Gastroesophageal sphincter (tissue), 4 donors: ENCODE measurements at regions not wholly inside any gene's neighbourhood (a gene's known extent, or its start where the extent isn't known, plus 50 kb on each side); places are given as distances from the start of the nearest gene placed in this dataset.

ENCODE experiments used
- ATAC-seq: fragments of 150-250 bp; one replicate; pipeline ENCODE4 v1.9.1; 2016; ENCODE audit warnings: mild to moderate bottlenecking, moderate library complexity
- H3K27ac ChIP-seq, 4 donors: fragments of 200-600 bp; sonication (generic) in 3 of 4; 1 replicate in 3 of 4; 2 replicates in 1 of 4; pipeline ENCODE4 v1.5.1; 2016 to 2019
- H3K27me3 ChIP-seq: fragments of 200-600 bp; sonication (generic); one replicate; pipeline ENCODE4 v1.5.1; 2019
- H3K36me3 ChIP-seq, 2 donors: fragments of 200-600 bp; sonication (generic); one replicate each; pipeline ENCODE4 v1.5.1; 2019; ENCODE audit warnings: control low read depth in 1 of 2
- H3K4me1 ChIP-seq, 3 donors: fragments of 200-600 bp; sonication (generic); 1 replicate in 2 of 3; 2 replicates in 1 of 3; pipeline ENCODE4 v1.5.1; 2016 to 2019; ENCODE audit warnings: control low read depth in 2 of 3
- H3K4me3 ChIP-seq, 2 donors: fragments of 200-600 bp; sonication (generic); one replicate each; pipeline ENCODE4 v1.5.1; 2019; ENCODE audit warnings: mild to moderate bottlenecking in 1 of 2, moderate library complexity in 1 of 2
- H3K9me3 ChIP-seq, 3 donors: fragments of 200-600 bp; sonication (generic); one replicate each; pipeline ENCODE4 v1.5.1; 2017 to 2019; ENCODE audit warnings: control low read depth in 2 of 3
- CTCF ChIP-seq, 4 experiments: fragments of 200-600 bp in 2 of 4; fragments of 450-650 bp in 2 of 4; sonication (generic) in 1 of 4; IDR thresholded peaks; one replicate each; pipeline ENCODE4 v1.5.1; 2017 to 2019; ENCODE audit warnings: antibody characterized with exemption in 4 of 4, mild to moderate bottlenecking in 2 of 4, moderate library complexity in 2 of 4
- EP300 ChIP-seq: sonication (generic); formaldehyde crosslinking; IDR thresholded peaks from one replicate; pipeline ENCODE4 v1.6.1; 2017; ENCODE audit warnings: antibody characterized with exemption, mild to moderate bottlenecking
- POLR2A ChIP-seq, 2 donors: fragments of 450-650 bp; IDR thresholded peaks; one replicate each; pipeline ENCODE4 v1.6.1; 2017; ENCODE audit warnings: antibody characterized with exemption in 2 of 2, mild to moderate bottlenecking in 2 of 2, moderate library complexity in 1 of 2
- POLR2AphosphoS5 ChIP-seq: sonication (generic); formaldehyde crosslinking; IDR thresholded peaks from one replicate; pipeline ENCODE4 v1.6.1; 2017; ENCODE audit warnings: antibody characterized with exemption
- WGBS, 2 donors: methylation state at CpG; one replicate each; pipeline ENCODE4 v1.1.5; 2018; ENCODE audit warnings: low coverage in 1 of 2; 5-methylcytosine and 5-hydroxymethylcytosine counted together

- Histone ChIP-seq H3K27ac (no peak overlapping the region), H3K9me3 (no peaks in the 10 kb centered on the region), H3K36me3 (no peaks in the 10 kb centered on the region), H3K4me1 (no peaks in the 10 kb centered on the region), H3K4me3 (no peak overlapping the region), H3K27me3 (no peaks in the 10 kb centered on the region)
- ATAC-seq, result no peak
- no peak for TF ChIP-seq POLR2A (IDR thresholded peaks at IDR 0.05)
- TF ChIP-seq POLR2AphosphoS5, result no peak
- no peak for TF ChIP-seq EP300
- TF ChIP-seq CTCF (IDR thresholded peaks at IDR 0.05), result no peak
- 66 to 84% methylated on average over 6 to 8 of the region's 8 CpGs for WGBS, 2 donors
Observed at GRCh38 chr2:103268841-103269498, 507.1 kb downstream of the TMEM182 start.

- Histone ChIP-seq H3K27me3 (no peaks in the 10 kb centered on the region), H3K36me3 (no peaks in the 10 kb centered on the region), H3K27ac (no peak overlapping the region), H3K4me3 (no peak overlapping the region), H3K9me3 (no peaks in the 10 kb centered on the region), H3K4me1 (no peaks in the 10 kb centered on the region)
- TF ChIP-seq CTCF (IDR thresholded peaks at IDR 0.05), result no peak
- 57% methylated on average over 2 of the region's 2 CpGs; no CpG with 5 or more reads in 1 of the 2 donors for WGBS, 2 donors
- ATAC-seq, result no peak
Observed at GRCh38 chr2:103276869-103277268, 515.0 kb downstream of the TMEM182 start.

- Histone ChIP-seq H3K27me3 (peaks cover 5% of the 10 kb centered on the region), H3K4me1 (no peaks in the 10 kb centered on the region), H3K36me3 (no peaks in the 10 kb centered on the region), H3K9me3 (no peaks in the 10 kb centered on the region), H3K4me3 (no peak overlapping the region), H3K27ac (no peak overlapping the region)
- ATAC-seq, result no peak
- 33 to 65% methylated on average over 3 to 4 of the region's 4 CpGs for WGBS, 2 donors
- TF ChIP-seq EP300 (no peak), POLR2A (IDR thresholded peaks at IDR 0.05) (no peak), POLR2AphosphoS5 (no peak), CTCF (IDR thresholded peaks at IDR 0.05) (no peak)
Observed at GRCh38 chr2:103284750-103285149, 522.9 kb downstream of the TMEM182 start.

GRCh38 chr2:103285354-103285753 lies 523.5 kb downstream of the TMEM182 start:
- no peaks in the 10 kb centered on the region for H3K9me3 ChIP-seq
- no peak overlapping the region for H3K27ac ChIP-seq
- 50 to 52% methylated on average over 3 of the region's 3 CpGs for WGBS, 2 donors
- ATAC-seq, result no peak
- peaks cover 5% of the 10 kb centered on the region for H3K27me3 ChIP-seq
- no peaks in the 10 kb centered on the region for H3K36me3 ChIP-seq
- no peaks in the 10 kb centered on the region for H3K4me1 ChIP-seq
- H3K4me3 ChIP-seq, result no peak overlapping the region
- TF ChIP-seq EP300 (no peak), POLR2A (IDR thresholded peaks at IDR 0.05) (no peak), POLR2AphosphoS5 (no peak), CTCF (IDR thresholded peaks at IDR 0.05) (no peak)

- TF ChIP-seq CTCF (IDR thresholded peaks at IDR 0.05), result no peak
- TF ChIP-seq EP300, result no peak
- TF ChIP-seq POLR2AphosphoS5, result no peak
- TF ChIP-seq POLR2A (IDR thresholded peaks at IDR 0.05), result no peak
- peaks cover 8% of the 10 kb centered on the region for H3K27me3 ChIP-seq
- no peaks in the 10 kb centered on the region for H3K36me3 ChIP-seq
- ATAC-seq, result no peak
- H3K9me3 ChIP-seq, result no peaks in the 10 kb centered on the region
- H3K4me3 ChIP-seq, result no peak overlapping the region
- 91 to 96% methylated on average over 4 of the region's 4 CpGs for WGBS, 2 donors
- no peaks in the 10 kb centered on the region for H3K4me1 ChIP-seq
- H3K27ac ChIP-seq, result no peak overlapping the region
Observed at GRCh38 chr2:103287746-103288145, 525.9 kb downstream of the TMEM182 start.
